ENCODE measurements at regions not wholly inside any gene's neighbourhood (a gene's known extent, or its start where the extent isn't known, plus 50 kb on each side); places are given as distances from the start of the nearest gene placed in this dataset.

- TF ChIP-seq POLR2A (IDR thresholded peaks at IDR 0.05), result no peak
- TF ChIP-seq POLR2AphosphoS5 (IDR thresholded peaks at IDR 0.05), result no peak
- no peak for TF ChIP-seq CTCF (IDR thresholded peaks at IDR 0.05)
- no peak for TF ChIP-seq EP300 (IDR thresholded peaks at IDR 0.05)
- no peak for DNase-seq (ENCODE audit: low spot score in 2 of 2)
Observed at GRCh38 chr4:89541998-89542397, 234.4 kb upstream of the GPRIN3 start.

GRCh38 chr4:89539797-89540711 lies 232.5 kb upstream of the GPRIN3 start:
- Histone ChIP-seq H3K36me3 (no peaks in the 10 kb centered on the region), H3K27me3 (no peaks in the 10 kb centered on the region), H3K4me3 (no peak overlapping the region), H3K27ac (no peak overlapping the region), H3K9me3 (no peaks in the 10 kb centered on the region), H3K4me1 (no peaks in the 10 kb centered on the region)
- 62% methylated on average over 2 of the region's 2 CpGs for WGBS
- no peak for DNase-seq (ENCODE audit: low spot score in 2 of 2)
- TF ChIP-seq CTCF (IDR thresholded peaks at IDR 0.05) (no peak), POLR2AphosphoS5 (IDR thresholded peaks at IDR 0.05) (no peak), POLR2A (IDR thresholded peaks at IDR 0.05) (no peak), EP300 (IDR thresholded peaks at IDR 0.05) (no peak)

More at GRCh38 chr4:89541998-89542397, 234.4 kb upstream of the GPRIN3 start:
- Histone ChIP-seq H3K27ac (no peak overlapping the region), H3K36me3 (no peaks in the 10 kb centered on the region), H3K4me1 (no peaks in the 10 kb centered on the region), H3K9me3 (no peaks in the 10 kb centered on the region), H3K4me3 (no peak overlapping the region), H3K27me3 (no peaks in the 10 kb centered on the region)

GRCh38 chr4:89539374-89539773 lies 231.8 kb upstream of the GPRIN3 start:
- H3K9me3 ChIP-seq, result no peaks in the 10 kb centered on the region
- no peak overlapping the region for H3K27ac ChIP-seq
- no peak for TF ChIP-seq POLR2A (IDR thresholded peaks at IDR 0.05)
- TF ChIP-seq EP300 (IDR thresholded peaks at IDR 0.05), result no peak
- no peak for TF ChIP-seq CTCF (IDR thresholded peaks at IDR 0.05)
- TF ChIP-seq POLR2AphosphoS5 (IDR thresholded peaks at IDR 0.05), result no peak
- no peaks in the 10 kb centered on the region for H3K27me3 ChIP-seq
- no peaks in the 10 kb centered on the region for H3K4me1 ChIP-seq
- H3K4me3 ChIP-seq, result no peak overlapping the region
- DNase-seq (ENCODE audit: low spot score in 2 of 2), result no peak
- H3K36me3 ChIP-seq, result no peaks in the 10 kb centered on the region
- 70% methylated on average over 3 of the region's 3 CpGs for WGBS

GRCh38 chr4:89538886-89539285 lies 231.3 kb upstream of the GPRIN3 start:
- no peak for DNase-seq (ENCODE audit: low spot score in 2 of 2)
- 56% methylated on average over 1 of the region's 1 CpG for WGBS
- no peak overlapping the region for H3K4me3 ChIP-seq
- no peaks in the 10 kb centered on the region for H3K36me3 ChIP-seq
- TF ChIP-seq EP300 (IDR thresholded peaks at IDR 0.05) (no peak), POLR2AphosphoS5 (IDR thresholded peaks at IDR 0.05) (no peak), CTCF (IDR thresholded peaks at IDR 0.05) (no peak), POLR2A (IDR thresholded peaks at IDR 0.05) (no peak)
- H3K4me1 ChIP-seq, result no peaks in the 10 kb centered on the region
- H3K27ac ChIP-seq, result peak overlapping the region; percentile 3
- H3K9me3 ChIP-seq, result no peaks in the 10 kb centered on the region
- no peaks in the 10 kb centered on the region for H3K27me3 ChIP-seq

GRCh38 chr4:89538171-89538570 lies 230.6 kb upstream of the GPRIN3 start:
- Histone ChIP-seq H3K9me3 (no peaks in the 10 kb centered on the region), H3K27ac (no peak overlapping the region), H3K4me1 (no peaks in the 10 kb centered on the region), H3K36me3 (no peaks in the 10 kb centered on the region), H3K27me3 (no peaks in the 10 kb centered on the region), H3K4me3 (no peak overlapping the region)
- no peak for DNase-seq (ENCODE audit: low spot score in 2 of 2)
- TF ChIP-seq POLR2A (IDR thresholded peaks at IDR 0.05) (no peak), POLR2AphosphoS5 (IDR thresholded peaks at IDR 0.05) (no peak), CTCF (IDR thresholded peaks at IDR 0.05) (no peak), EP300 (IDR thresholded peaks at IDR 0.05) (no peak)
